Mucosa of descending colon (tissue), 3 donors: ENCODE measurements at regions not wholly inside any gene's neighbourhood (a gene's known extent, or its start where the extent isn't known, plus 50 kb on each side); places are given as distances from the start of the nearest gene placed in this dataset.

ENCODE experiments used
- ATAC-seq: fragments of 200-7000 bp; cut with Tn5 transposase; one replicate; pipeline ENCODE4 v1.9.1; 2020; ENCODE audit warnings: mild to moderate bottlenecking, moderate library complexity
- DNase-seq, 3 donors: peaks; one replicate each; pipeline ENCODE4 v3.0.0-alpha.2; 2020
- H3K36me3 ChIP-seq: fragments of 200-600 bp; one replicate; pipeline ENCODE4 v1.8.0; 2021; ENCODE audit warnings: low read depth, mild to moderate bottlenecking
- H3K4me1 ChIP-seq: fragments of 200-600 bp; one replicate; pipeline ENCODE4 v1.8.0; 2021; ENCODE audit warnings: low read depth, mild to moderate bottlenecking
- H3K4me3 ChIP-seq: fragments of 200-600 bp; one replicate; pipeline ENCODE4 v1.8.0; 2021; ENCODE audit warnings: mild to moderate bottlenecking
- H3K9me3 ChIP-seq: fragments of 200-600 bp; one replicate; pipeline ENCODE4 v1.8.0; 2021; ENCODE audit warnings: mild to moderate bottlenecking
- CTCF ChIP-seq: fragments of 200-600 bp; IDR thresholded peaks from one replicate; pipeline ENCODE4 v1.8.0; 2022; ENCODE audit warnings: antibody characterized with exemption, mild to moderate bottlenecking
- intact Hi-C, 2 donors: fragments of 100-400 bp; cut with DNase I in 1 of 2; cut with micrococcal nuclease in 1 of 2; formaldehyde crosslinking; loops; one replicate each; pipeline versions ENCODE4 v1.11.0 to v1.11.1; 2022; cut with DNase I, micrococcal nuclease
- donor health status: DM: no; HTN: no; CAD: no; lungs with moderate emphysema.
- donor health status: DM: no; HTN: no; CAD: no.
- donor health status: DM: no; HTN: yes; CAD: no.

- intact Hi-C loops = no loop called here
- Histone ChIP-seq H3K36me3 (no peaks in the 10 kb centered on the region), H3K4me1 (no peaks in the 10 kb centered on the region), H3K9me3 (no peaks in the 10 kb centered on the region), H3K4me3 (no peak overlapping the region)
- DNase-seq (no peak), ATAC-seq (no peak)
- TF ChIP-seq CTCF = no peak
Measured at GRCh38 chr3:146895026-146895749, 290.0 kb upstream of the PLSCR5 start.

- H3K36me3 ChIP-seq = no peaks in the 10 kb centered on the region
- no peaks in the 10 kb centered on the region for H3K9me3 ChIP-seq
- H3K4me1 ChIP-seq = no peaks in the 10 kb centered on the region
- no peak for TF ChIP-seq CTCF
- DNase-seq (no peak), ATAC-seq (no peak)
- intact Hi-C loops = no loop called here
- no peak overlapping the region for H3K4me3 ChIP-seq
Measured at GRCh38 chr3:146894406-146894805, 289.3 kb upstream of the PLSCR5 start.

DNA sequence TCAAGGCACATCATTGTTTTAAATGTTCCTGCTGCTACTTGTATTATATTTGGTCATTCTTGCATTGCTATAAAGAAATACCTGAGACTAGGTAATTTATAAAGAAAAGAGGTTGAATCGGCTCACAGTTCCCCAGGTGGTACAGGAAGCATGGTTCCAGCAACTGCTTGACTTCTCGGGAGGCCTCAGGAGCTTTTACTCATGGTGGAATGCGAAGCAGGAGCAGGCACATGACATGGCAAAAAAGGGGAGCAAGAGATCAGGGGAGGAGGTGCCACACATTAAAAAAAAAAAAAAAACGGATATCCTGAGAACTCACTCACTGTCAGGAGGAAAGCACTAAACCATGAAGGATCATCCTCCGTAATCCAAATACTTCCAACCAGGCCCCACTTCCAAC, 286.9 kb upstream of the PLSCR5 start:
- Histone ChIP-seq H3K36me3 (no peaks in the 10 kb centered on the region), H3K4me3 (no peak overlapping the region), H3K4me1 (no peaks in the 10 kb centered on the region), H3K9me3 (no peaks in the 10 kb centered on the region)
- TF ChIP-seq CTCF = no peak
- DNase-seq (no peak), ATAC-seq (no peak)
- intact Hi-C loops = no loop called here

- no peak for TF ChIP-seq CTCF
- ATAC-seq = no peak
- DNase-seq = no peak
- intact Hi-C loops = no loop called here
- Histone ChIP-seq H3K4me1 (no peaks in the 10 kb centered on the region), H3K9me3 (no peaks in the 10 kb centered on the region), H3K4me3 (no peak overlapping the region), H3K36me3 (no peaks in the 10 kb centered on the region)
Measured at GRCh38 chr3:146889626-146890025, 284.5 kb upstream of the PLSCR5 start.

DNA sequence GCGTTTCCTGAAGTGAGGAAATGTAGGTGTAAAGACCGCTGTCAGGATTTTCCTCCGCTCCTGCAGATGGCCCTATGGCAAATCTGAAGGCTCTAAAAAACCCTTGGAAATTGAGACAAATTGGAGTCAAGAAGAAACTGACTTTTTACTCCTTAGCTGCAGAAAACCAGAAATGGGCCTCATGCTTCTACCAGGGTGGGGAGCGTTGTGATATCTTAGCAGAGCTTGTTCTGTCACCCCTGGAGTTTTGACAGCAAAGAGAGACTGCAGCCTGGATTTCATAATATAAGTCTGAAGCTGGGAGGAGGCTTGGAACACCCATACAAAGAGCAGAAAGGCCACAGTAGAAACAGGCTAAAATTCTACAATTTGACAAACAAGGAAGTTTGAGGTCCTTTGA, 283.0 kb upstream of the PLSCR5 start:
- H3K4me1 ChIP-seq = no peaks in the 10 kb centered on the region
- no peaks in the 10 kb centered on the region for H3K36me3 ChIP-seq
- ATAC-seq = no peak
- DNase-seq = no peak
- TF ChIP-seq CTCF = no peak
- H3K4me3 ChIP-seq = no peak overlapping the region
- intact Hi-C loops = no loop called here
- H3K9me3 ChIP-seq = no peaks in the 10 kb centered on the region

DNA sequence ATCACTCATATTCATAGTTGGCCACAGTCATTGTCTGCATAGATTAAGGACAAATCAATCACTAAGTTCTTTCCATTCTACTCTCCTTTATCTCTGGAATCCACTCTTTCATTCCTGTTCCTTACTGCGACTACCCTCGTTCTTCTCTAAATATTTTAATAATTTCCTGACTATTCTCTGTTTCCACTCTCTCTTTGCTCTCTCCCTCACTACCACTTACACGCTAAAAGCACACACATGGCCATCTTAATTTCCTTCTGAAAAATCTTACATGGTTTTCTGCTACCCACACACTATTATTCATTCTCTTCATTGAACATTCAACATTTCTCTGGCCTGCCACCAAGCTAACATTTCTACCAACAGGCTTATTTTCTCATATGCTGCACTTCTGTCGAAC, 279.6 kb upstream of the PLSCR5 start:
- Histone ChIP-seq H3K4me3 (no peak overlapping the region), H3K36me3 (no peaks in the 10 kb centered on the region), H3K4me1 (no peaks in the 10 kb centered on the region), H3K9me3 (no peaks in the 10 kb centered on the region)
- intact Hi-C loops = no loop called here
- DNase-seq (no peak), ATAC-seq (no peak)
- TF ChIP-seq CTCF = no peak
